ENCODE measurements at regions not wholly inside any gene's neighbourhood (a gene's known extent, or its start where the extent isn't known, plus 50 kb on each side); places are given as distances from the start of the nearest gene placed in this dataset.

GRCh38 chr16:49183911-49184310, 97.7 kb downstream of the CBLN1 start:
- Histone ChIP-seq H3K9me3 (ENCODE audit: low read depth) (no peaks in the 10 kb centered on the region), H4K20me1 (ENCODE audit: insufficient read depth, poor library complexity, severe bottlenecking) (no peaks in the 10 kb centered on the region), H3K36me3 (replicated peaks; ENCODE audit: insufficient read depth, low read depth) (no peaks in the 10 kb centered on the region), H3K79me2 (no peaks in the 10 kb centered on the region), H3K27me3 (peaks cover 6% of the 10 kb centered on the region), H2AFZ (no peak overlapping the region), H3K4me2 (no peak overlapping the region), H3K4me1 (ENCODE audit: insufficient read depth) (peaks cover 4% of the 10 kb centered on the region), H3K4me3 (no peak overlapping the region), H3K9me2 (replicated peaks; ENCODE audit: insufficient read depth) (no peaks in the 10 kb centered on the region), H3K27ac (no peak overlapping the region)
- WGBS (ENCODE audit: low lambda C conversion rate, missing lambda C conversion rate): 28% methylated on average over 5 of the region's 5 CpGs
- peak; percentile 49 for DNase-seq (ENCODE audit: low spot score)
- no peak for TF ChIP-seq EZH2 (IDR thresholded peaks at IDR 0.05; ENCODE audit: borderline replicate concordance)
- peak; percentile 40 for TF ChIP-seq CTCF (IDR thresholded peaks at IDR 0.05; ENCODE audit: poor library complexity)

GRCh38 chr16:49181791-49182518, 99.7 kb downstream of the CBLN1 start:
- Histone ChIP-seq H3K4me3 (no peak overlapping the region), H3K9me2 (replicated peaks; ENCODE audit: insufficient read depth) (no peaks in the 10 kb centered on the region), H2AFZ (no peak overlapping the region), H3K36me3 (replicated peaks; ENCODE audit: insufficient read depth, low read depth) (no peaks in the 10 kb centered on the region), H3K4me1 (ENCODE audit: insufficient read depth) (peaks cover 4% of the 10 kb centered on the region), H3K4me2 (peak overlapping the region; percentile 6), H3K27ac (no peak overlapping the region), H3K79me2 (no peaks in the 10 kb centered on the region), H3K27me3 (peaks cover 12% of the 10 kb centered on the region), H3K9me3 (ENCODE audit: low read depth) (no peaks in the 10 kb centered on the region), H4K20me1 (ENCODE audit: insufficient read depth, poor library complexity, severe bottlenecking) (no peaks in the 10 kb centered on the region)
- 26% methylated on average over 8 of the region's 8 CpGs for WGBS (ENCODE audit: low lambda C conversion rate, missing lambda C conversion rate)
- no peak for TF ChIP-seq CTCF (IDR thresholded peaks at IDR 0.05; ENCODE audit: poor library complexity)
- TF ChIP-seq EZH2 (IDR thresholded peaks at IDR 0.05; ENCODE audit: borderline replicate concordance): no peak
- DNase-seq (ENCODE audit: low spot score): peak; percentile 22

- Histone ChIP-seq H3K36me3 (replicated peaks; ENCODE audit: insufficient read depth, low read depth) (no peaks in the 10 kb centered on the region), H3K9me3 (ENCODE audit: low read depth) (no peaks in the 10 kb centered on the region), H3K27me3 (peaks cover 6% of the 10 kb centered on the region), H4K20me1 (ENCODE audit: insufficient read depth, poor library complexity, severe bottlenecking) (no peaks in the 10 kb centered on the region), H3K9me2 (replicated peaks; ENCODE audit: insufficient read depth) (no peaks in the 10 kb centered on the region), H3K4me1 (ENCODE audit: insufficient read depth) (peaks cover 4% of the 10 kb centered on the region), H3K79me2 (no peaks in the 10 kb centered on the region), H3K4me3 (no peak overlapping the region), H3K27ac (no peak overlapping the region), H2AFZ (no peak overlapping the region), H3K4me2 (no peak overlapping the region)
- WGBS (ENCODE audit: low lambda C conversion rate, missing lambda C conversion rate): 55% methylated on average over 4 of the region's 4 CpGs
- TF ChIP-seq EZH2phosphoT487 (IDR thresholded peaks at IDR 0.05; ENCODE audit: low read depth, severe bottlenecking, unreplicated experiment) (no peak), EZH2 (IDR thresholded peaks at IDR 0.05; ENCODE audit: borderline replicate concordance) (no peak), CTCF (IDR thresholded peaks at IDR 0.05; ENCODE audit: poor library complexity) (no peak)
- DNase-seq (ENCODE audit: low spot score): peak; percentile 45
Measured at GRCh38 chr16:49179714-49180330, 101.8 kb downstream of the CBLN1 start.

Measured in hepatocyte (in vitro differentiated cells).